OCI-LY7 (cell line): ENCODE measurements at regions not wholly inside any gene's neighbourhood (a gene's known extent, or its start where the extent isn't known, plus 50 kb on each side); places are given as distances from the start of the nearest gene placed in this dataset.

ENCODE experiments used
- BruUV-seq: library from RNA; stranded (reverse); fragments of 400-500 nt; replicated peaks from 2 replicates; lab custom pipeline; 2021; lab: Mats Ljungman, UMichigan
- CTCF ChIA-PET: fragments of 300-600 bp; sonication (Branson Sonifier 250); formaldehyde crosslinking; loops from one replicate; lab custom pipeline; 2022; ENCODE audit warnings: antibody characterized with exemption; ENCODE audit not compliant: unreplicated experiment; lab: Charles Lee
- POLR2A ChIA-PET: fragments of 300-600 bp; sonication (Branson Sonifier 250); formaldehyde crosslinking; loops from one replicate; lab custom pipeline; 2022; ENCODE audit warnings: antibody characterized with exemption; lab: Charles Lee
- DNase-seq: peaks from one replicate; pipeline ENCODE4 v3.0.0-alpha.2; 2015; ENCODE audit warnings: low spot score
- H2AFZ ChIP-seq: fragments of 200-600 bp; sonication (generic), shearing (Covaris generic); 2 replicates; pipeline ENCODE4 v1.6.1; 2014; ENCODE audit warnings: mild to moderate bottlenecking, antibody characterized with exemption, low read length, moderate library complexity
- H3K27ac ChIP-seq: fragments of 200-600 bp; sonication (generic); 2 replicates; pipeline ENCODE4 v1.5.1; 2014; ENCODE audit warnings: mixed run types, low read depth, mild to moderate bottlenecking, moderate library complexity, low read length, inconsistent platforms; ENCODE audit not compliant: poor library complexity, severe bottlenecking
- H3K36me3 ChIP-seq: fragments of 200-600 bp; sonication (generic); 2 replicates; pipeline ENCODE4 v1.6.1; 2014; ENCODE audit warnings: mild to moderate bottlenecking, antibody characterized with exemption, low read length, moderate library complexity, mixed read lengths; ENCODE audit not compliant: insufficient read depth
- H3K4me1 ChIP-seq: fragments of 200-600 bp; sonication (generic); 2 replicates; pipeline ENCODE4 v1.5.1; 2014; ENCODE audit warnings: mild to moderate bottlenecking, low read length; ENCODE audit not compliant: insufficient read depth, poor library complexity, severe bottlenecking
- H3K4me2 ChIP-seq: fragments of 200-600 bp; sonication (generic); 2 replicates; pipeline ENCODE4 v1.6.1; 2014; ENCODE audit warnings: mild to moderate bottlenecking, low read length
- H3K4me3 ChIP-seq: fragments of 200-600 bp; sonication (generic); 2 replicates; pipeline ENCODE4 v1.5.1; 2014; ENCODE audit warnings: mild to moderate bottlenecking, low read depth, low read length; ENCODE audit not compliant: poor library complexity, severe bottlenecking
- H3K79me2 ChIP-seq: fragments of 200-600 bp; sonication (generic); 2 replicates; pipeline ENCODE4 v1.6.1; 2016; ENCODE audit warnings: low read depth, mild to moderate bottlenecking, low read length, moderate library complexity, mixed read lengths; ENCODE audit not compliant: insufficient read depth
- H3K9me2 ChIP-seq: fragments of 200-600 bp; sonication (generic); 2 replicates; pipeline ENCODE4 v1.6.1; 2016; ENCODE audit warnings: mild to moderate bottlenecking, low read length, mixed read lengths; ENCODE audit not compliant: insufficient read depth
- H3K9me3 ChIP-seq: fragments of 200-600 bp; sonication (generic); 2 replicates; pipeline ENCODE4 v1.6.1; 2014; ENCODE audit warnings: mild to moderate bottlenecking, mixed run types, low read length, mixed read lengths
- H4K20me1 ChIP-seq: fragments of 200-600 bp; sonication (generic); 2 replicates; pipeline ENCODE4 v1.6.1; 2014; ENCODE audit warnings: mild to moderate bottlenecking, antibody characterized with exemption, low read length, moderate library complexity, mixed read lengths; ENCODE audit not compliant: insufficient read depth
- EZH2phosphoT487 ChIP-seq: fragments of 200-600 bp; sonication (generic); IDR thresholded peaks from 2 replicates; pipeline ENCODE4 v1.6.1; 2018; ENCODE audit warnings: low read depth, borderline replicate concordance, mild to moderate bottlenecking, mixed run types, antibody characterized with exemption, low read length, moderate library complexity, mixed read lengths
- intact Hi-C: fragments of 100-400 bp; cut with micrococcal nuclease; formaldehyde crosslinking; loops from one replicate; pipeline ENCODE4 v1.10.0; 2022; ENCODE audit not compliant: unreplicated experiment
- TF ChIP-seq, protein P1 (sequence below): fragments of 200-600 bp; sonication (generic); conservative IDR thresholded peaks from 2 replicates; pipeline ENCODE4 v1.5.1; 2014; ENCODE audit warnings: mild to moderate bottlenecking, antibody characterized with exemption, low read length, moderate library complexity, mixed read lengths

GRCh38 chr10:60627778-60628748 lies 150.2 kb upstream of the CDK1 start:
- POLR2A ChIA-PET: interaction anchor here (0.6 to 1.2 kb wide), 2 partner anchors 22 to 39 kb away, joined by 3 to 4 read pairs; no protein-coding TSS in a partner anchor
- Histone ChIP-seq H3K36me3 (no peaks in the 10 kb centered on the region), H3K4me3 (no peak overlapping the region), H3K27ac (no peak overlapping the region), H3K9me3 (no peaks in the 10 kb centered on the region), H3K4me2 (no peak overlapping the region), H4K20me1 (no peaks in the 10 kb centered on the region), H3K79me2 (no peaks in the 10 kb centered on the region), H3K9me2 (no peaks in the 10 kb centered on the region), H2AFZ (no peak overlapping the region), H3K4me1 (no peaks in the 10 kb centered on the region)
- intact Hi-C loops: no loop called here
- CTCF ChIA-PET: interaction anchor here (0.6 kb wide), 1 partner anchor 433 kb away, joined by 4 read pairs; no protein-coding TSS in a partner anchor
- no TSS peak for BruUV-seq
- no peak for DNase-seq
- TF ChIP-seq, protein P1, sequence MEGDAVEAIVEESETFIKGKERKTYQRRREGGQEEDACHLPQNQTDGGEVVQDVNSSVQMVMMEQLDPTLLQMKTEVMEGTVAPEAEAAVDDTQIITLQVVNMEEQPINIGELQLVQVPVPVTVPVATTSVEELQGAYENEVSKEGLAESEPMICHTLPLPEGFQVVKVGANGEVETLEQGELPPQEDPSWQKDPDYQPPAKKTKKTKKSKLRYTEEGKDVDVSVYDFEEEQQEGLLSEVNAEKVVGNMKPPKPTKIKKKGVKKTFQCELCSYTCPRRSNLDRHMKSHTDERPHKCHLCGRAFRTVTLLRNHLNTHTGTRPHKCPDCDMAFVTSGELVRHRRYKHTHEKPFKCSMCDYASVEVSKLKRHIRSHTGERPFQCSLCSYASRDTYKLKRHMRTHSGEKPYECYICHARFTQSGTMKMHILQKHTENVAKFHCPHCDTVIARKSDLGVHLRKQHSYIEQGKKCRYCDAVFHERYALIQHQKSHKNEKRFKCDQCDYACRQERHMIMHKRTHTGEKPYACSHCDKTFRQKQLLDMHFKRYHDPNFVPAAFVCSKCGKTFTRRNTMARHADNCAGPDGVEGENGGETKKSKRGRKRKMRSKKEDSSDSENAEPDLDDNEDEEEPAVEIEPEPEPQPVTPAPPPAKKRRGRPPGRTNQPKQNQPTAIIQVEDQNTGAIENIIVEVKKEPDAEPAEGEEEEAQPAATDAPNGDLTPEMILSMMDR: no peak
- no peak for TF ChIP-seq EZH2phosphoT487

GRCh38 chr10:60626037-60626436 lies 152.2 kb upstream of the CDK1 start:
- Histone ChIP-seq H3K9me2 (no peaks in the 10 kb centered on the region), H3K4me1 (no peaks in the 10 kb centered on the region), H3K36me3 (no peaks in the 10 kb centered on the region), H3K4me2 (no peak overlapping the region), H3K4me3 (no peak overlapping the region), H2AFZ (no peak overlapping the region), H3K9me3 (no peaks in the 10 kb centered on the region), H3K79me2 (no peaks in the 10 kb centered on the region), H3K27ac (no peak overlapping the region), H4K20me1 (no peaks in the 10 kb centered on the region)
- DNase-seq: no peak
- no peak for TF ChIP-seq EZH2phosphoT487
- TF ChIP-seq, protein P1: no peak
- no TSS peak for BruUV-seq
- ChIA-PET POLR2A (interaction anchor here (1.2 kb wide), 1 partner anchor 9 kb away, joined by 3 read pairs; no protein-coding TSS in a partner anchor), CTCF (no interaction called here)
- intact Hi-C loops: no loop called here

DNA sequence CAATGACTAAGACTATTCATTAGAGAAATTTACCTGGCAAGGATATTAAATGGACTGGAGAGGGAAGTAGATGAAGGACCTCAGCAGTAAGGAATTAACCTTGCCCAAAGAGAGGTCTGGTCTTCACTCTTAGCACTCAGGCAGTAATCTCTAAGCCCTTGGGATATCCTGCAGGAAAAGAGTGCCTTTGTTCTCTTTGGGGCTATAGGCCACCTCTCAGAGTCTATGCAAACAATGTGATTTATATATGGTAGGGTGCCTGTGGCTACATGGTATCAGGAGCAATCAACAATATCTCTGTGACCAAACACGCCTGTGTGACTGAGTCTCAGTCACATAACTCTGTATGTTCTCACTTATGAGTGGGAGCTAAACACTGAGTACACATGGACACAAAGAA lies 154.7 kb upstream of the CDK1 start:
- intact Hi-C loops: no loop called here
- no peaks in the 10 kb centered on the region for H3K9me3 ChIP-seq
- no peaks in the 10 kb centered on the region for H4K20me1 ChIP-seq
- no peak overlapping the region for H3K4me3 ChIP-seq
- BruUV-seq: no TSS peak
- H3K27ac ChIP-seq: no peak overlapping the region
- no peak overlapping the region for H2AFZ ChIP-seq
- H3K79me2 ChIP-seq: no peaks in the 10 kb centered on the region
- TF ChIP-seq, protein P1: no peak
- TF ChIP-seq EZH2phosphoT487: no peak
- ChIA-PET CTCF (no interaction called here), POLR2A (no interaction called here)
- no peaks in the 10 kb centered on the region for H3K4me1 ChIP-seq
- H3K9me2 ChIP-seq: no peaks in the 10 kb centered on the region
- H3K36me3 ChIP-seq: no peaks in the 10 kb centered on the region
- H3K4me2 ChIP-seq: no peak overlapping the region
- DNase-seq: no peak
